ENCODE measurements at regions not wholly inside any gene's neighbourhood (a gene's known extent, or its start where the extent isn't known, plus 50 kb on each side); places are given as distances from the start of the nearest gene placed in this dataset.

DNA sequence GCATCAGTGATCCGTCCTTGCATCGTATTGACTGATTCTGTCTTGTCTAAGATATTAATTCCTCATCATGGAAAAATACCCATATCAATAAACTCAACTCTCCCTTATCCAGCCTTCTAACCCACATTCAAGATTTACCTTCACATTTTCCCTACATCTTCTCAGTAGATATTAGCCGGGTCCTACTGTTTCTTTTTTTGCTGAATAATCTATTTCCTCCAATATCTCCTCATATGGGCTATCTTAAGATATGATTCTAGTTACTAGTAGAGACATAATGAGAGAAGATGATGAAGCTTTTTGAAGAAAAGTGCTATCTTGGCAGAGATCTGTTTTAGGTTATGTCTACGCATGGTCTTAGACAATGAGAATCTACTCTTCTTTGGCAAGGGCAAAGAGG is 785.8 kb downstream of the BRINP1 start:
- no peak overlapping the region for H3K4me3 ChIP-seq
- no peaks in the 10 kb centered on the region for H3K79me2 ChIP-seq (ENCODE audit: control insufficient read depth, insufficient read depth, low read length)
- in situ Hi-C loops (cut with MboI) (no loop called here), intact Hi-C loops (cut with micrococcal nuclease; ENCODE audit: unreplicated experiment) (no loop called here)
- FAIRE-seq (no peak), ATAC-seq (no peak), DNase-seq (ENCODE audit: low read depth, low spot score) (no peak)
- RAD21 ChIA-PET (ENCODE audit: unreplicated experiment) = no interaction called here
- H3K9me3 ChIP-seq (replicated peaks; ENCODE audit: control insufficient read depth, insufficient read depth, low read length) = no peaks in the 10 kb centered on the region
- TF ChIP-seq POLR2A (IDR thresholded peaks at IDR 0.05; ENCODE audit: low read depth, low read length) (no peak), POLR2AphosphoS5 (IDR thresholded peaks at IDR 0.05; ENCODE audit: low read length) (no peak), GABPA (IDR thresholded peaks at IDR 0.05; ENCODE audit: low read depth) (no peak), RUNX3 (IDR thresholded peaks at IDR 0.05; ENCODE audit: low read length) (no peak), BCLAF1 (IDR thresholded peaks at IDR 0.05) (no peak), CBX3 (IDR thresholded peaks at IDR 0.05; ENCODE audit: borderline replicate concordance, low read depth) (no peak)
- no peaks in the 10 kb centered on the region for H3K27me3 ChIP-seq (replicated peaks in 1 of 2; ENCODE audit: control insufficient read depth in 2 of 2, insufficient read depth in 2 of 2, low read length in 1 of 2)
- no peaks in the 10 kb centered on the region for H3K36me3 ChIP-seq (ENCODE audit: control insufficient read depth in 2 of 2, insufficient read depth in 2 of 2, low read length in 1 of 2)
- WGBS (ENCODE audit: insufficient coverage, insufficient replicate concordance, low lambda C conversion rate, missing lambda C conversion rate) = 40% methylated on average over 4 of the region's 4 CpGs
- no peak overlapping the region for H3K4me2 ChIP-seq (ENCODE audit: control insufficient read depth, insufficient read depth)
- no peaks in the 10 kb centered on the region for H3K4me1 ChIP-seq (ENCODE audit: control insufficient read depth, insufficient read depth, low read length)
- no peak overlapping the region for H3K9ac ChIP-seq (ENCODE audit: control insufficient read depth, insufficient read depth, low read length)
- POLR2A ChIA-PET = no interaction called here
- H4K20me1 ChIP-seq (ENCODE audit: control insufficient read depth, insufficient read depth) = no peaks in the 10 kb centered on the region
- SMC1A ChIA-PET (ENCODE audit: uncharacterized antibody, unreplicated experiment) = interaction anchor here (0.9 kb wide), 1 partner anchor 30 kb away, joined by 3 read pairs; no protein-coding TSS in a partner anchor
- H3K27ac ChIP-seq (ENCODE audit: control insufficient read depth, insufficient read depth) = no peak overlapping the region
- BruUV-seq (replicated peaks) = no TSS peak
- CTCF ChIA-PET = interaction anchor here (1.3 kb wide), 1 partner anchor 9 kb away, joined by 8 read pairs; no protein-coding TSS in a partner anchor
- no peak overlapping the region for H2AFZ ChIP-seq (ENCODE audit: control insufficient read depth, low read depth, low read length)

DNA sequence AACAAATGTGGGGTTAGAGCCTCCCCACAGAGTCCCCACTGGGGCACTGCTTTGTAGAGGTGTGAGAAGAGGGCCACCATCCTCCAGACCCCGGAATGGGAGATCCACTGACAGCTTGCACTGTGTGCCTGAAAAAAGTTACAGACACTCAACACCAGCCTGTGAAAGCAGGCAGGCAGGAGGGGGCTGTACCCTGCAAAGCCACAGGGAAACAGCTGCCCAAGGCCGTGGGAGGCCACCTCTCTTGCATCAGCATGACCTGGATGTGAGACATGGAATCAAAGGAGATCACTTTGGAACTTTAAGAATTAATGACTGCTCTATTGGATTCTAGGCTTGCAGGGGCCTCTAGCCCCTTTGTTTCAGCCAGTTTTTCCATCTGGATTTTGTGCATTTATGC is 782.3 kb downstream of the BRINP1 start:
- DNase-seq (ENCODE audit: low read depth, low spot score) = no peak
- ChIA-PET POLR2A (no interaction called here), SMC1A (ENCODE audit: uncharacterized antibody, unreplicated experiment) (no interaction called here), RAD21 (ENCODE audit: unreplicated experiment) (no interaction called here), CTCF (interaction anchor here (1.1 kb wide), 1 partner anchor 9 kb away, joined by 3 read pairs; no protein-coding TSS in a partner anchor)
- in situ Hi-C loops (cut with MboI) (no loop called here), intact Hi-C loops (cut with micrococcal nuclease; ENCODE audit: unreplicated experiment) (no loop called here)
- ATAC-seq = no peak
- Histone ChIP-seq H2AFZ (ENCODE audit: control insufficient read depth, low read depth, low read length) (no peak overlapping the region), H3K4me3 (no peak overlapping the region), H3K27me3 (replicated peaks in 1 of 2; ENCODE audit: control insufficient read depth in 2 of 2, insufficient read depth in 2 of 2, low read length in 1 of 2) (no peaks in the 10 kb centered on the region), H3K36me3 (ENCODE audit: control insufficient read depth in 2 of 2, insufficient read depth in 2 of 2, low read length in 1 of 2) (no peaks in the 10 kb centered on the region), H3K4me2 (ENCODE audit: control insufficient read depth, insufficient read depth) (no peak overlapping the region), H4K20me1 (ENCODE audit: control insufficient read depth, insufficient read depth) (no peaks in the 10 kb centered on the region), H3K9me3 (replicated peaks; ENCODE audit: control insufficient read depth, insufficient read depth, low read length) (no peaks in the 10 kb centered on the region), H3K4me1 (ENCODE audit: control insufficient read depth, insufficient read depth, low read length) (no peaks in the 10 kb centered on the region), H3K79me2 (ENCODE audit: control insufficient read depth, insufficient read depth, low read length) (no peaks in the 10 kb centered on the region), H3K9ac (ENCODE audit: control insufficient read depth, insufficient read depth, low read length) (no peak overlapping the region), H3K27ac (ENCODE audit: control insufficient read depth, insufficient read depth) (no peak overlapping the region)
- FAIRE-seq = no peak
- no TSS peak for BruUV-seq (replicated peaks)
- 0% methylated on average over 2 of the region's 2 CpGs for WGBS (ENCODE audit: insufficient coverage, insufficient replicate concordance, low lambda C conversion rate, missing lambda C conversion rate)
- TF ChIP-seq BRCA1 (IDR thresholded peaks at IDR 0.05; ENCODE audit: low read depth, low read length) (no peak), TBL1XR1 (IDR thresholded peaks at IDR 0.05; ENCODE audit: low read depth, low read length) (no peak), ZBTB11 (CRISPR knock-in tag; IDR thresholded peaks at IDR 0.05) (no peak), CBX3 (IDR thresholded peaks at IDR 0.05; ENCODE audit: borderline replicate concordance, low read depth) (no peak)

Measured in GM12878 (cell line).